Ovary (tissue), 3 donors: ENCODE measurements at regions not wholly inside any gene's neighbourhood (a gene's known extent, or its start where the extent isn't known, plus 50 kb on each side); places are given as distances from the start of the nearest gene placed in this dataset.

Experiments
- EP300 ChIP-seq: sonication (generic); formaldehyde crosslinking; IDR thresholded peaks from one replicate; pipeline ENCODE4 v1.6.1; 2017; ENCODE audit warnings: antibody characterized with exemption
- POLR2A ChIP-seq: fragments of 450-650 bp; IDR thresholded peaks from one replicate; pipeline ENCODE4 v1.6.1; 2017; ENCODE audit warnings: antibody characterized with exemption, mild to moderate bottlenecking, moderate library complexity
- TF ChIP-seq, protein P1 (sequence below), 3 donors: fragments of 450-650 bp in 2 of 3; fragments of 200-600 bp in 1 of 3; IDR thresholded peaks; one replicate each; pipeline versions ENCODE4 v1.5.1 to v1.8.0; 2016 to 2022; ENCODE audit warnings: antibody characterized with exemption in 3 of 3, mild to moderate bottlenecking in 1 of 3
- donor health status: DM: no; HTN: no; CAD: no.

DNA sequence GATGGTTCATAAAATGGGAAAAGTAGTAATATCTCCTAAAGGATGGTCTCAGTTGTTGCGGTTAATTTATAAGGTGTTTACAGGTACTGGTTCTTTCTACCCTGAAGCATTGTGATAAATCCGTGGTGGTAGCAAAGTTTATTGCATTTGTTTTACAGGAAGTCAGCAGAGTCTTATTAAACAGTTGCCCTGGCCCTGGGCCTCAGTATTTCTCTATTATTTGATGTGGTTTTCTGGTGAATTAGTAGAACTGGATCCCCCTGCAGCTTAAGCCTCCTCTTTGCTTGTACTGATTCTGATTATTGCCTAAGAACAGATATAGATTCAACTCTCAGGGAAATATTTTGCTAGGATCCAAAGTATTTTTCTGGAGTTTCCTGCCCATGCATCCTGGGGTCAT is 76.4 kb upstream of the CD55 start:
- no peak for TF ChIP-seq POLR2A
- TF ChIP-seq, protein P1, sequence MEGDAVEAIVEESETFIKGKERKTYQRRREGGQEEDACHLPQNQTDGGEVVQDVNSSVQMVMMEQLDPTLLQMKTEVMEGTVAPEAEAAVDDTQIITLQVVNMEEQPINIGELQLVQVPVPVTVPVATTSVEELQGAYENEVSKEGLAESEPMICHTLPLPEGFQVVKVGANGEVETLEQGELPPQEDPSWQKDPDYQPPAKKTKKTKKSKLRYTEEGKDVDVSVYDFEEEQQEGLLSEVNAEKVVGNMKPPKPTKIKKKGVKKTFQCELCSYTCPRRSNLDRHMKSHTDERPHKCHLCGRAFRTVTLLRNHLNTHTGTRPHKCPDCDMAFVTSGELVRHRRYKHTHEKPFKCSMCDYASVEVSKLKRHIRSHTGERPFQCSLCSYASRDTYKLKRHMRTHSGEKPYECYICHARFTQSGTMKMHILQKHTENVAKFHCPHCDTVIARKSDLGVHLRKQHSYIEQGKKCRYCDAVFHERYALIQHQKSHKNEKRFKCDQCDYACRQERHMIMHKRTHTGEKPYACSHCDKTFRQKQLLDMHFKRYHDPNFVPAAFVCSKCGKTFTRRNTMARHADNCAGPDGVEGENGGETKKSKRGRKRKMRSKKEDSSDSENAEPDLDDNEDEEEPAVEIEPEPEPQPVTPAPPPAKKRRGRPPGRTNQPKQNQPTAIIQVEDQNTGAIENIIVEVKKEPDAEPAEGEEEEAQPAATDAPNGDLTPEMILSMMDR (IDR thresholded peaks at IDR 0.05): no peak
- no peak for TF ChIP-seq EP300
